ENCODE measurements at regions not wholly inside any gene's neighbourhood (a gene's known extent, or its start where the extent isn't known, plus 50 kb on each side); places are given as distances from the start of the nearest gene placed in this dataset.

DNA sequence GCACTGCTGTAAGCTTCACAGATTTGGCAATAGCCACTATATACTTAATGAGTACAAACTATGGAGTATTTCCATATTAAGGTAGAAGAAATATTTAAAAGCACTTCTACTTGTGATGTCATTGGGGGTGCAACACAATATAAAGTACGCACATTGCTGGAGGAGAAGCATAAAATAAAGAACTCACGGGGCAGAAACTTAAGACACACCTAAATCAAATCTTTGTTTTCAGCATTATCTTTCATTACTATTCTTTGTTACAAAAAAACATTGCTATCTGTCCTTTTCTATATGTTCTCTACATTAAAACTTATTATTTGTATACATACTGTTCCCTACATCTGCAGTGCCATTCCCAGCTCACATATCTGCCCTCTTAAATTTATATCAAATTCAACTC, 93.3 kb upstream of the VPREB1 start:
- Histone ChIP-seq H3K4me1 (no peaks in the 10 kb centered on the region), H3K36me3 (no peaks in the 10 kb centered on the region), H3K27ac (no peak overlapping the region), H3K27me3 (no peaks in the 10 kb centered on the region), H3K9me3 (no peaks in the 10 kb centered on the region), H3K4me3 (replicated peaks in 1 of 3) (no peak overlapping the region)
- 89 to 91% methylated on average over 2 of the region's 2 CpGs for WGBS, 2 donors
- TF ChIP-seq, protein P1, sequence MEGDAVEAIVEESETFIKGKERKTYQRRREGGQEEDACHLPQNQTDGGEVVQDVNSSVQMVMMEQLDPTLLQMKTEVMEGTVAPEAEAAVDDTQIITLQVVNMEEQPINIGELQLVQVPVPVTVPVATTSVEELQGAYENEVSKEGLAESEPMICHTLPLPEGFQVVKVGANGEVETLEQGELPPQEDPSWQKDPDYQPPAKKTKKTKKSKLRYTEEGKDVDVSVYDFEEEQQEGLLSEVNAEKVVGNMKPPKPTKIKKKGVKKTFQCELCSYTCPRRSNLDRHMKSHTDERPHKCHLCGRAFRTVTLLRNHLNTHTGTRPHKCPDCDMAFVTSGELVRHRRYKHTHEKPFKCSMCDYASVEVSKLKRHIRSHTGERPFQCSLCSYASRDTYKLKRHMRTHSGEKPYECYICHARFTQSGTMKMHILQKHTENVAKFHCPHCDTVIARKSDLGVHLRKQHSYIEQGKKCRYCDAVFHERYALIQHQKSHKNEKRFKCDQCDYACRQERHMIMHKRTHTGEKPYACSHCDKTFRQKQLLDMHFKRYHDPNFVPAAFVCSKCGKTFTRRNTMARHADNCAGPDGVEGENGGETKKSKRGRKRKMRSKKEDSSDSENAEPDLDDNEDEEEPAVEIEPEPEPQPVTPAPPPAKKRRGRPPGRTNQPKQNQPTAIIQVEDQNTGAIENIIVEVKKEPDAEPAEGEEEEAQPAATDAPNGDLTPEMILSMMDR (IDR thresholded peaks at IDR 0.05): no peak
- TF ChIP-seq POLR2A (IDR thresholded peaks at IDR 0.05): no peak
- intact Hi-C loops (cut with DNase I): no loop called here
- no peak for DNase-seq

DNA sequence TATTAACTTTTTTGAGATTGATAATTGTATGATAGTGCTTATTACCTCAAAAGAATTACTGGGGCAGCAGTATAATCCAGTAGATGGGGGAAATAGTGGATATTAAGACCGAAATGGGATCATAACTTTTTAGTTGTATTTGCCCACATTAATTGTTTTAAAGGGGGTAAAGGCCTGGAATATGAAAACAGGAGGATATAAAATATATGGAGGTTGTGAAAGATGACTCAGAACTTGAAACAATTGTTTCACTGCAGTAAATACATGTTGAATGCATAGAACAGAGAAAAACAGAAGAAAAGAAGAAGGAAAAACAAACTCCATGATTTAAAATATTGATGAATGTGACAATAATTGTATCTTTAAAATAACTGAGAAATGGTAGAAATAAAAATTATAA, 94.1 kb upstream of the VPREB1 start:
- Histone ChIP-seq H3K4me3 (replicated peaks in 1 of 3) (no peak overlapping the region), H3K4me1 (no peaks in the 10 kb centered on the region), H3K27ac (no peak overlapping the region), H3K36me3 (no peaks in the 10 kb centered on the region), H3K9me3 (no peaks in the 10 kb centered on the region), H3K27me3 (no peaks in the 10 kb centered on the region)
- DNase-seq: no peak
- 73 to 75% methylated on average over 1 of the region's 1 CpG for WGBS, 2 donors
- intact Hi-C loops (cut with DNase I): no loop called here
- TF ChIP-seq, protein P1 (IDR thresholded peaks at IDR 0.05): no peak
- no peak for TF ChIP-seq POLR2A (IDR thresholded peaks at IDR 0.05)

GRCh38 chr22:22148905-22149304, 95.7 kb upstream of the VPREB1 start:
- intact Hi-C loops (cut with DNase I): no loop called here

GRCh38 chr22:22144858-22145257, 99.7 kb upstream of the VPREB1 start:
- Histone ChIP-seq H3K27me3 (no peaks in the 10 kb centered on the region), H3K9me3 (no peaks in the 10 kb centered on the region), H3K4me1 (no peaks in the 10 kb centered on the region), H3K27ac (no peak overlapping the region), H3K4me3 (replicated peaks in 1 of 3) (no peak overlapping the region), H3K36me3 (no peaks in the 10 kb centered on the region)
- WGBS, 2 donors: 48% methylated on average over 1 of the region's 1 CpG
- TF ChIP-seq, protein P1 (IDR thresholded peaks at IDR 0.05): no peak
- no peak for TF ChIP-seq POLR2A (IDR thresholded peaks at IDR 0.05)
- intact Hi-C loops (cut with DNase I): no loop called here
- DNase-seq: no peak

More at GRCh38 chr22:22148905-22149304, 95.7 kb upstream of the VPREB1 start:
- no peaks in the 10 kb centered on the region for H3K4me1 ChIP-seq
- no peak for DNase-seq
- TF ChIP-seq POLR2A (IDR thresholded peaks at IDR 0.05): no peak
- TF ChIP-seq, protein P1 (IDR thresholded peaks at IDR 0.05): no peak
- no peak overlapping the region for H3K27ac ChIP-seq
- no peaks in the 10 kb centered on the region for H3K36me3 ChIP-seq
- no peaks in the 10 kb centered on the region for H3K27me3 ChIP-seq
- no peaks in the 10 kb centered on the region for H3K9me3 ChIP-seq
- H3K4me3 ChIP-seq (replicated peaks in 1 of 3): no peak overlapping the region
- 49 to 70% methylated on average over 1 of the region's 1 CpG for WGBS, 2 donors

DNA sequence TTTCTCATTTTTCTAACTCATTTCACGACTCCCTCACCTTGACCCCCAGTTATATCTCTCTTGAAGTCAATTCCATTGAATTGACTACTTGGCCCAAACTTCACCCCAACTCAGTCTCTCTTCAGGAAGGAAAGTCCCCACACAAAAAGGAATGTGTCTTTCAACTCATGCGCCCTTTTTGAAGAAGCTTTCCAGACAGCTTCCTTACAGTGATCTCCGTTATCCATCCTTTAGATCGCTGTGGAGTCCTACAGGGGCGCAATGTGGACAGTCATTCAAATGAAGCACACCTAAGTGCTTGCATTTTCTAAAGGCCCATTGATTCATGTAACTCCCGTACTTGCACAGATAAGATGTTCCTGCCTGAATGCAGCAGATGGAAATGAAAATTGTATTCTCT, 101.1 kb upstream of the VPREB1 start:
- Histone ChIP-seq H3K4me3 (replicated peaks in 1 of 3) (no peak overlapping the region), H3K27ac (no peak overlapping the region), H3K36me3 (no peaks in the 10 kb centered on the region), H3K4me1 (no peaks in the 10 kb centered on the region), H3K9me3 (no peaks in the 10 kb centered on the region), H3K27me3 (no peaks in the 10 kb centered on the region)
- intact Hi-C loops (cut with DNase I): no loop called here
- TF ChIP-seq POLR2A (IDR thresholded peaks at IDR 0.05): no peak
- TF ChIP-seq, protein P1 (IDR thresholded peaks at IDR 0.05): no peak
- 74 to 78% methylated on average over 6 of the region's 6 CpGs for WGBS, 2 donors
- no peak for DNase-seq
